GM19397 (cell line): ENCODE measurements at regions not wholly inside any gene's neighbourhood (a gene's known extent, or its start where the extent isn't known, plus 50 kb on each side); places are given as distances from the start of the nearest gene placed in this dataset.

Experiments
- ATAC-seq: cut with Tn5 transposase; IDR thresholded peaks from one replicate; pipeline ENCODE4 v1.9.1; 2021; ENCODE audit warnings: mild to moderate bottlenecking, moderate library complexity; ENCODE audit not compliant: unreplicated experiment

GRCh38 chr3:189103208-189103607 is 68.6 kb upstream of the TPRG1 start:
- no peak for ATAC-seq

- no peak for ATAC-seq
Observed at GRCh38 chr3:189108067-189108466, 63.7 kb upstream of the TPRG1 start.

- ATAC-seq: no peak
Observed at GRCh38 chr3:189108735-189109134, 63.0 kb upstream of the TPRG1 start.

GRCh38 chr3:189109145-189109544 is 62.6 kb upstream of the TPRG1 start:
- no peak for ATAC-seq

GRCh38 chr3:189117087-189117486 is 54.7 kb upstream of the TPRG1 start:
- ATAC-seq: no peak

GRCh38 chr3:189118896-189119295 is 52.9 kb upstream of the TPRG1 start:
- no peak for ATAC-seq

GRCh38 chr3:189119950-189120349 is 51.8 kb upstream of the TPRG1 start:
- ATAC-seq: no peak

GRCh38 chr3:189121092-189121491 is 50.7 kb upstream of the TPRG1 start:
- no peak for ATAC-seq
